HepG2 (cell line): ENCODE measurements at regions not wholly inside any gene's neighbourhood (a gene's known extent, or its start where the extent isn't known, plus 50 kb on each side); places are given as distances from the start of the nearest gene placed in this dataset.

ENCODE experiments used
- ATAC-seq: fragments of 200-7000 bp; cut with Tn5 transposase; 3 replicates; pipeline ENCODE4 v1.9.1; 2020; ENCODE audit warnings: mild to moderate bottlenecking, moderate library complexity
- BruUV-seq: library from RNA; stranded (reverse); fragments of 400-500 nt; replicated peaks from 2 replicates; lab custom pipeline; 2021; lab: Mats Ljungman, UMichigan
- CTCF ChIA-PET: fragments of 300-600 bp; formaldehyde crosslinking; extraction: SDS; loops from one replicate; lab custom pipeline; 2021; ENCODE audit warnings: low total read pairs, inconsistent platforms, low intra/inter-chr PET ratio; lab: Yijun Ruan, JAX
- POLR2A ChIA-PET: fragments of 350-600 bp; sonication (Branson Sonifier 250); formaldehyde crosslinking; loops from one replicate; lab custom pipeline; 2020; ENCODE audit warnings: antibody characterized with exemption, inconsistent platforms; lab: Yijun Ruan, JAX
- DNase-seq: peaks from one replicate; pipeline ENCODE4 v3.0.0-alpha.2; 2015; ENCODE audit warnings: low spot score
- FAIRE-seq: peaks from 3 replicates; lab custom pipeline; 2011; peaks lifted over from hg19 to GRCh38; lab: Jason Lieb, UNC
- H2AFZ ChIP-seq: one replicate; pipeline ENCODE4 v1.6.1; 2011; ENCODE audit warnings: low read length, inconsistent platforms
- H3K27ac ChIP-seq: fragments of 300-600 bp; 3 replicates; pipeline ENCODE4 v1.8.0; 2011; ENCODE audit warnings: mixed run types, mild to moderate bottlenecking, mixed read lengths, low read length, inconsistent platforms; ENCODE audit not compliant: insufficient read depth; ENCODE audit errors: extremely low read length
- H3K27me3 ChIP-seq, 2 experiments: fragments of 200-600 bp in 1 of 2; 2 replicates in 1 of 2; 3 replicates in 1 of 2; pipeline versions ENCODE4 v1.6.0 to v1.8.0; 2011; ENCODE audit warnings: low read length in 2 of 2, mild to moderate bottlenecking in 2 of 2, moderate library complexity in 2 of 2, inconsistent platforms in 1 of 2; ENCODE audit not compliant: insufficient read depth in 2 of 2, control insufficient read depth in 1 of 2
- H3K36me3 ChIP-seq, 2 experiments: fragments of 200-600 bp in 1 of 2; replicated peaks in 1 of 2; 2 replicates in 1 of 2; 3 replicates in 1 of 2; pipeline versions ENCODE4 v1.5.1 to v1.8.0; 2011; ENCODE audit warnings: low read length in 2 of 2, inconsistent platforms in 1 of 2; ENCODE audit not compliant: insufficient read depth in 2 of 2, control insufficient read depth in 1 of 2
- H3K4me1 ChIP-seq: 2 replicates; pipeline ENCODE4 v1.5.1; 2012; ENCODE audit warnings: low read length, inconsistent platforms; ENCODE audit not compliant: insufficient read depth
- H3K4me2 ChIP-seq: 2 replicates; pipeline ENCODE4 v1.6.0; 2011; ENCODE audit warnings: low read depth, low read length, inconsistent platforms
- H3K4me3 ChIP-seq, 3 experiments: fragments of 200-600 bp in 1 of 3; sonication (generic), shearing (Covaris generic) in 1 of 3; replicated peaks in 1 of 3; 2 replicates each; pipeline ENCODE4 v1.5.1; 2011 to 2016; ENCODE audit warnings: low read length in 3 of 3, inconsistent platforms in 2 of 3, low read depth in 2 of 3, mild to moderate bottlenecking in 2 of 3, control low read depth in 1 of 3, mixed read lengths in 1 of 3; ENCODE audit not compliant: insufficient read depth in 1 of 3
- H3K79me2 ChIP-seq: one replicate; pipeline ENCODE4 v1.6.1; 2011; ENCODE audit warnings: low read length, inconsistent platforms; ENCODE audit not compliant: insufficient read depth
- H3K9ac ChIP-seq: 2 replicates; pipeline ENCODE4 v1.6.0; 2011; ENCODE audit warnings: mild to moderate bottlenecking, low read depth, low read length, inconsistent platforms; ENCODE audit not compliant: insufficient read depth
- H3K9me3 ChIP-seq: 2 replicates; pipeline ENCODE4 v1.5.1; 2012; ENCODE audit warnings: mild to moderate bottlenecking, low read length
- H4K20me1 ChIP-seq: 2 replicates; pipeline ENCODE4 v1.6.0; 2011; ENCODE audit warnings: inconsistent platforms, mild to moderate bottlenecking, low read length, moderate library complexity; ENCODE audit not compliant: insufficient read depth
- ATF7 ChIP-seq, 2 experiments: fragments of 450-650 bp in 1 of 2; sonication (generic) in 1 of 2; formaldehyde crosslinking in 1 of 2; IDR thresholded peaks; 2 replicates each; pipeline versions ENCODE4 v1.4.0 to v1.6.1; 2016 to 2020; ENCODE audit warnings: antibody characterized with exemption in 1 of 2, mild to moderate bottlenecking in 1 of 2, missing genetic modification reagents in 1 of 2
- ATM ChIP-seq: fragments of 450-650 bp; IDR thresholded peaks from 2 replicates; pipeline ENCODE4 v1.7.1; 2017; ENCODE audit warnings: mild to moderate bottlenecking, borderline replicate concordance
- FOXC1 ChIP-seq: sonication (generic); formaldehyde crosslinking; IDR thresholded peaks from 2 replicates; pipeline ENCODE4 v1.8.0; 2022; ENCODE audit warnings: mild to moderate bottlenecking, missing genetic modification reagents, borderline replicate concordance
- HOXA5 ChIP-seq: sonication (generic); formaldehyde crosslinking; IDR thresholded peaks from 2 replicates; pipeline ENCODE4 v1.4.0; 2020; ENCODE audit warnings: missing genetic modification reagents
- MEIS2 ChIP-seq: sonication (generic); formaldehyde crosslinking; IDR thresholded peaks from 2 replicates; pipeline ENCODE4 v1.9.0; 2021; ENCODE audit warnings: mild to moderate bottlenecking, missing genetic modification reagents
- SSRP1 ChIP-seq: IDR thresholded peaks from 2 replicates; pipeline ENCODE4 v1.6.1; 2016; ENCODE audit warnings: control low read depth
- YEATS2 ChIP-seq: sonication (generic); formaldehyde crosslinking; IDR thresholded peaks from 2 replicates; pipeline ENCODE4 v1.4.0; 2020; ENCODE audit warnings: missing genetic modification reagents, borderline replicate concordance
- ZFP82 ChIP-seq: sonication (generic); formaldehyde crosslinking; IDR thresholded peaks from 2 replicates; pipeline ENCODE4 v1.5.1; 2020; ENCODE audit warnings: mild to moderate bottlenecking, missing genetic modification reagents, borderline replicate concordance
- ZIK1 ChIP-seq: sonication (generic); formaldehyde crosslinking; IDR thresholded peaks from 2 replicates; pipeline ENCODE4 v1.5.0; 2020; ENCODE audit warnings: mild to moderate bottlenecking, low read depth, missing genetic modification reagents, borderline replicate concordance
- ZNF3 ChIP-seq: IDR thresholded peaks from 2 replicates; pipeline ENCODE4 v1.7.0; 2017; ENCODE audit warnings: inconsistent platforms
- ZNF619 ChIP-seq: sonication (generic); formaldehyde crosslinking; IDR thresholded peaks from 2 replicates; pipeline ENCODE4 v1.4.0; 2020; ENCODE audit warnings: mild to moderate bottlenecking, missing genetic modification reagents
- ZNF761 ChIP-seq: sonication (generic); formaldehyde crosslinking; conservative IDR thresholded peaks from 2 replicates; pipeline ENCODE4 v1.4.0; 2020; ENCODE audit warnings: mild to moderate bottlenecking, missing genetic modification reagents
- ZNF83 ChIP-seq: sonication (generic); formaldehyde crosslinking; IDR thresholded peaks from 2 replicates; pipeline ENCODE4 v1.4.0; 2020; ENCODE audit warnings: missing genetic modification reagents, mild to moderate bottlenecking, borderline replicate concordance
- ZNF891 ChIP-seq: sonication (generic); formaldehyde crosslinking; IDR thresholded peaks from 2 replicates; pipeline ENCODE4 v1.5.0; 2020; ENCODE audit warnings: mild to moderate bottlenecking, missing genetic modification reagents
- WGBS: methylation state at CpG from one replicate; pipeline ENCODE4 v1.1.6; 2017; ENCODE audit warnings: low lambda C conversion rate; 5-methylcytosine and 5-hydroxymethylcytosine counted together
- in situ Hi-C: cut with HindIII; loops from 2 replicates; pipeline ENCODE4 v1.10.0; 2017; ENCODE audit warnings: low pct_unique_long_range_greater_than_20kb; ENCODE audit not compliant: extremely low pct_ligation_motif_present
- intact Hi-C: fragments of 100-400 bp; cut with micrococcal nuclease; formaldehyde crosslinking; loops from one replicate; pipeline ENCODE4 v1.10.0; 2022; ENCODE audit not compliant: unreplicated experiment
- TF ChIP-seq, protein P1 (sequence below): sonication (generic); formaldehyde crosslinking; IDR thresholded peaks from 2 replicates; pipeline ENCODE4 v1.4.0; 2020; ENCODE audit warnings: missing genetic modification reagents, mild to moderate bottlenecking, borderline replicate concordance
- TF ChIP-seq, protein P2 (sequence below): sonication (generic); formaldehyde crosslinking; IDR thresholded peaks from 2 replicates; pipeline ENCODE4 v1.9.0; 2021; ENCODE audit warnings: missing genetic modification reagents, mild to moderate bottlenecking, borderline replicate concordance
- TF ChIP-seq, protein P3 (sequence below): sonication (generic); formaldehyde crosslinking; IDR thresholded peaks from 2 replicates; pipeline ENCODE4 v1.5.1; 2020; ENCODE audit warnings: missing genetic modification reagents, mild to moderate bottlenecking, borderline replicate concordance
- TF ChIP-seq, protein P4 (sequence below): sonication (generic); formaldehyde crosslinking; IDR thresholded peaks from 2 replicates; pipeline ENCODE4 v1.5.0; 2020; ENCODE audit warnings: missing genetic modification reagents

GRCh38 chr10:130557181-130557845 is 421.1 kb downstream of the GLRX3 start:
- Histone ChIP-seq H3K9me3 (no peaks in the 10 kb centered on the region), H3K9ac (no peak overlapping the region), H4K20me1 (0 out of 2 replicates have a peak, but pooled peaks cover 5% of the 10 kb centered on the region), H2AFZ (no peak overlapping the region), H3K36me3 (no peaks in the 10 kb centered on the region), H3K4me2 (no peak overlapping the region), H3K4me3 (no peak overlapping the region), H3K27ac (no peak overlapping the region), H3K4me1 (no peaks in the 10 kb centered on the region), H3K27me3 (peaks cover 0 to 21% of the 10 kb centered on the region in 2 experiments; a peak in 3 of 5 replicates), H3K79me2 (no peaks in the 10 kb centered on the region)
- DNase-seq = no peak
- POLR2A ChIA-PET = no interaction called here
- ATAC-seq = no peak
- in situ Hi-C loops (no loop called here), intact Hi-C loops (no loop called here)
- CTCF ChIA-PET = no interaction called here
- FAIRE-seq = no peak
- BruUV-seq = no TSS peak
- 5% methylated on average over 5 of the region's 8 CpGs for WGBS
- TF ChIP-seq, protein P1, sequence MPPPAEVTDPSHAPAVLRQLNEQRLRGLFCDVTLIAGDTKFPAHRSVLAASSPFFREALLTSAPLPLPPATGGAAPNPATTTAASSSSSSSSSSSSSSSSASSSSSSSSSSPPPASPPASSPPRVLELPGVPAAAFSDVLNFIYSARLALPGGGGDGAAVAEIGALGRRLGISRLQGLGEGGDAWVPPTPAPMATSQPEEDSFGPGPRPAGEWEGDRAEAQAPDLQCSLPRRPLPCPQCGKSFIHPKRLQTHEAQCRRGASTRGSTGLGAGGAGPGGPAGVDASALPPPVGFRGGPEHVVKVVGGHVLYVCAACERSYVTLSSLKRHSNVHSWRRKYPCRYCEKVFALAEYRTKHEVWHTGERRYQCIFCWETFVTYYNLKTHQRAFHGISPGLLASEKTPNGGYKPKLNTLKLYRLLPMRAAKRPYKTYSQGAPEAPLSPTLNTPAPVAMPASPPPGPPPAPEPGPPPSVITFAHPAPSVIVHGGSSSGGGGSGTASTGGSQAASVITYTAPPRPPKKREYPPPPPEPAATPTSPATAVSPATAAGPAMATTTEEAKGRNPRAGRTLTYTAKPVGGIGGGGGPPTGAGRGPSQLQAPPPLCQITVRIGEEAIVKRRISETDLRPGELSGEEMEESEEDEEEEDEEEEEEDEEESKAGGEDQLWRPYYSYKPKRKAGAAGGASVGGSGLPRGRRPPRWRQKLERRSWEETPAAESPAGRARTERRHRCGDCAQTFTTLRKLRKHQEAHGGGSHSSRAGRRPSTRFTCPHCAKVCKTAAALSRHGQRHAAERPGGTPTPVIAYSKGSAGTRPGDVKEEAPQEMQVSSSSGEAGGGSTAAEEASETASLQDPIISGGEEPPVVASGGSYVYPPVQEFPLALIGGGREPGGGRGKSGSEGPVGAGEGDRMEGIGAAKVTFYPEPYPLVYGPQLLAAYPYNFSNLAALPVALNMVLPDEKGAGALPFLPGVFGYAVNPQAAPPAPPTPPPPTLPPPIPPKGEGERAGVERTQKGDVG (CRISPR knock-in tag) = no peak
- TF ChIP-seq ZFP82 (CRISPR knock-in tag) (no peak), ZNF3 (CRISPR knock-in tag) (no peak), YEATS2 (no peak), FOXC1 (CRISPR knock-in tag) (no peak), ATF7 (IDR thresholded peaks at IDR 0.05) (no peak), ATF7 (CRISPR knock-in tag; IDR thresholded peaks at IDR 0.05) (no peak), ATM (no peak), SSRP1 (no peak), MEIS2 (CRISPR knock-in tag) (no peak), HOXA5 (CRISPR knock-in tag) (no peak), ZNF619 (no peak), ZNF83 (CRISPR knock-in tag) (no peak), ZIK1 (CRISPR knock-in tag) (no peak), ZNF891 (CRISPR knock-in tag) (no peak), ZNF761 (no peak)
- TF ChIP-seq, protein P2, sequence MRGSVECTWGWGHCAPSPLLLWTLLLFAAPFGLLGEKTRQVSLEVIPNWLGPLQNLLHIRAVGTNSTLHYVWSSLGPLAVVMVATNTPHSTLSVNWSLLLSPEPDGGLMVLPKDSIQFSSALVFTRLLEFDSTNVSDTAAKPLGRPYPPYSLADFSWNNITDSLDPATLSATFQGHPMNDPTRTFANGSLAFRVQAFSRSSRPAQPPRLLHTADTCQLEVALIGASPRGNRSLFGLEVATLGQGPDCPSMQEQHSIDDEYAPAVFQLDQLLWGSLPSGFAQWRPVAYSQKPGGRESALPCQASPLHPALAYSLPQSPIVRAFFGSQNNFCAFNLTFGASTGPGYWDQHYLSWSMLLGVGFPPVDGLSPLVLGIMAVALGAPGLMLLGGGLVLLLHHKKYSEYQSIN = no peak
- TF ChIP-seq, protein P3, sequence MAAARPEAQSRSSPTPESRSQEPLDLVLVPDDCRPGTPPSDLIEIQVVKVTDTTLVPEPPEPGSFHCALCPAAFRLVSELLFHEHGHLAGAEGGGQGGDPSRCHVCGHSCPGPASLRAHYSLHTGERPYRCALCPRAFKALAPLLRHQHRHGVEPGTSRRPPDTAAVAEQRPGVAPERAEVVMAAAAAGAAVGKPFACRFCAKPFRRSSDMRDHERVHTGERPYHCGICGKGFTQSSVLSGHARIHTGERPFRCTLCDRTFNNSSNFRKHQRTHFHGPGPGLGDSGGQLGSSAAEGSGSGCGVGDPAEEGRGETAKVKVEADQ = no peak
- TF ChIP-seq, protein P4, sequence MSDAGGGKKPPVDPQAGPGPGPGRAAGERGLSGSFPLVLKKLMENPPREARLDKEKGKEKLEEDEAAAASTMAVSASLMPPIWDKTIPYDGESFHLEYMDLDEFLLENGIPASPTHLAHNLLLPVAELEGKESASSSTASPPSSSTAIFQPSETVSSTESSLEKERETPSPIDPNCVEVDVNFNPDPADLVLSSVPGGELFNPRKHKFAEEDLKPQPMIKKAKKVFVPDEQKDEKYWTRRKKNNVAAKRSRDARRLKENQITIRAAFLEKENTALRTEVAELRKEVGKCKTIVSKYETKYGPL (CRISPR knock-in tag) = no peak
- TF ChIP-seq, all 625 proteins: peak for 0
